GM12878 (cell line): ENCODE measurements at regions not wholly inside any gene's neighbourhood (a gene's known extent, or its start where the extent isn't known, plus 50 kb on each side); places are given as distances from the start of the nearest gene placed in this dataset.

Experiments
- ATAC-seq: fragments of 200-7000 bp; cut with Tn5 transposase; 3 replicates; pipeline ENCODE4 v1.9.1; 2020; ENCODE audit warnings: mild to moderate bottlenecking, moderate library complexity
- BruUV-seq: library from RNA; stranded (reverse); fragments of 400-500 nt; replicated peaks from 2 replicates; lab custom pipeline; 2021; lab: Mats Ljungman, UMichigan
- CTCF ChIA-PET: fragments of 300-600 bp; sonication (Branson Sonifier 250); formaldehyde crosslinking; extraction: SDS; loops from one replicate; lab custom pipeline; 2021; ENCODE audit warnings: inconsistent platforms; lab: Yijun Ruan, JAX
- POLR2A ChIA-PET: fragments of 350-600 bp; formaldehyde crosslinking; extraction: SDS; loops from one replicate; lab custom pipeline; 2021; ENCODE audit warnings: inconsistent platforms; lab: Charles Lee
- RAD21 ChIA-PET: fragments of 300-600 bp; sonication (Branson Sonifier 250); formaldehyde crosslinking; loops from one replicate; lab custom pipeline; 2023; ENCODE audit warnings: antibody characterized with exemption; ENCODE audit not compliant: unreplicated experiment; lab: Charles Lee
- SMC1A ChIA-PET: fragments of 300-600 bp; sonication (Branson Sonifier 250); formaldehyde crosslinking; loops from one replicate; lab custom pipeline; 2023; ENCODE audit not compliant: unreplicated experiment, uncharacterized antibody; lab: Charles Lee
- DNase-seq: peaks from one replicate; pipeline ENCODE4 v3.0.0-alpha.2; 2011; ENCODE audit warnings: low read depth, low spot score
- FAIRE-seq: peaks from 3 replicates; lab custom pipeline; 2011; peaks lifted over from hg19 to GRCh38; lab: Jason Lieb, UNC
- H2AFZ ChIP-seq: 2 replicates; pipeline ENCODE4 v1.6.0; 2011; ENCODE audit warnings: low read depth, low read length, control low read depth; ENCODE audit not compliant: control insufficient read depth
- H3K27ac ChIP-seq: 2 replicates; pipeline ENCODE4 v1.5.1; 2011; ENCODE audit warnings: control low read depth; ENCODE audit not compliant: control insufficient read depth, insufficient read depth
- H3K27me3 ChIP-seq, 2 experiments: replicated peaks in 1 of 2; 2 replicates each; pipeline versions ENCODE4 v1.6.0 to v1.6.1; 2011; ENCODE audit warnings: low read length in 1 of 2; ENCODE audit not compliant: control insufficient read depth in 2 of 2, insufficient read depth in 2 of 2
- H3K36me3 ChIP-seq, 2 experiments: 2 replicates each; pipeline ENCODE4 v1.5.1; 2011; ENCODE audit warnings: low read length in 1 of 2; ENCODE audit not compliant: control insufficient read depth in 2 of 2, insufficient read depth in 2 of 2
- H3K4me1 ChIP-seq: 2 replicates; pipeline ENCODE4 v1.6.1; 2011; ENCODE audit warnings: mild to moderate bottlenecking, low read length, moderate library complexity, mixed read lengths; ENCODE audit not compliant: control insufficient read depth, insufficient read depth
- H3K4me2 ChIP-seq: 2 replicates; pipeline ENCODE4 v1.6.0; 2011; ENCODE audit warnings: control low read depth; ENCODE audit not compliant: control insufficient read depth, insufficient read depth
- H3K4me3 ChIP-seq: fragments of 200-600 bp; sonication (generic); 2 replicates; pipeline ENCODE4 v1.5.1; 2016
- H3K79me2 ChIP-seq: 2 replicates; pipeline ENCODE4 v1.6.0; 2011; ENCODE audit warnings: low read length; ENCODE audit not compliant: control insufficient read depth, insufficient read depth
- H3K9ac ChIP-seq: 2 replicates; pipeline ENCODE4 v1.8.0; 2011; ENCODE audit warnings: low read length, control low read depth, mixed read lengths; ENCODE audit not compliant: control insufficient read depth, insufficient read depth
- H3K9me3 ChIP-seq: replicated peaks from 3 replicates; pipeline ENCODE4 v1.5.1; 2011; ENCODE audit warnings: mild to moderate bottlenecking, low read length; ENCODE audit not compliant: control insufficient read depth, insufficient read depth
- H4K20me1 ChIP-seq: 2 replicates; pipeline ENCODE4 v1.6.0; 2011; ENCODE audit not compliant: control insufficient read depth, insufficient read depth
- CHD1 ChIP-seq: IDR thresholded peaks from 2 replicates; pipeline ENCODE4 v1.6.1; 2012; ENCODE audit warnings: low read depth, low read length, improper control_type of control experiment
- CREB1 ChIP-seq: IDR thresholded peaks from 2 replicates; pipeline ENCODE4 v1.6.1; 2012; ENCODE audit warnings: low read depth, mild to moderate bottlenecking, inconsistent platforms
- HCFC1 ChIP-seq: fragments of 150-350 bp; IDR thresholded peaks from 2 replicates; pipeline ENCODE4 v1.6.1; 2014; ENCODE audit warnings: low read length
- HDAC6 ChIP-seq: fragments of 200-600 bp; sonication (generic); IDR thresholded peaks from one replicate; pipeline ENCODE4 v1.8.0; 2017; ENCODE audit warnings: antibody characterized with exemption; ENCODE audit not compliant: unreplicated experiment
- IKZF1 ChIP-seq: fragments of 450-650 bp; conservative IDR thresholded peaks from 2 replicates; pipeline ENCODE4 v1.6.1; 2017; ENCODE audit warnings: antibody characterized with exemption, mild to moderate bottlenecking
- NBN ChIP-seq: fragments of 450-650 bp; IDR thresholded peaks from 2 replicates; pipeline ENCODE4 v1.6.1; 2016
- SIX5 ChIP-seq: IDR thresholded peaks from 2 replicates; pipeline ENCODE4 v1.6.1; 2011; ENCODE audit warnings: mild to moderate bottlenecking, low read depth, low read length, moderate library complexity; ENCODE audit not compliant: severe bottlenecking
- STAT1 ChIP-seq: fragments of 450-650 bp; conservative IDR thresholded peaks from 2 replicates; pipeline ENCODE4 v1.6.1; 2014; ENCODE audit warnings: antibody characterized with exemption, mild to moderate bottlenecking
- SUPT20H ChIP-seq: IDR thresholded peaks from 2 replicates; pipeline ENCODE4 v1.6.1; 2011; ENCODE audit warnings: low read depth, mild to moderate bottlenecking, low read length, moderate library complexity, borderline replicate concordance; ENCODE audit not compliant: control insufficient read depth
- SUZ12 ChIP-seq: fragments of 200-600 bp; sonication (generic); IDR thresholded peaks from one replicate; pipeline ENCODE4 v1.6.1; 2018; ENCODE audit warnings: antibody characterized with exemption, mild to moderate bottlenecking; ENCODE audit not compliant: unreplicated experiment
- TCF12 ChIP-seq: IDR thresholded peaks from 2 replicates; pipeline ENCODE4 v1.6.1; 2011; ENCODE audit warnings: low read depth, mild to moderate bottlenecking, low read length
- ZNF217 ChIP-seq: fragments of 450-650 bp; IDR thresholded peaks from 2 replicates; pipeline ENCODE4 v1.6.1; 2017; ENCODE audit warnings: antibody characterized with exemption, mild to moderate bottlenecking
- ZSCAN29 ChIP-seq: fragments of 450-650 bp; IDR thresholded peaks from 2 replicates; pipeline ENCODE4 v1.6.1; 2017; ENCODE audit warnings: mild to moderate bottlenecking, moderate library complexity
- ZZZ3 ChIP-seq: IDR thresholded peaks from 2 replicates; pipeline ENCODE4 v1.6.1; 2011; ENCODE audit warnings: low read depth; ENCODE audit not compliant: control insufficient read depth, insufficient read length
- WGBS: methylation state at CpG from one replicate; pipeline ENCODE4 v1.1.6; 2016; ENCODE audit warnings: low lambda C conversion rate; ENCODE audit not compliant: insufficient replicate concordance, insufficient coverage; ENCODE audit errors: missing lambda C conversion rate; 5-methylcytosine and 5-hydroxymethylcytosine counted together
- in situ Hi-C: fragments of 300-500 bp; cut with MboI; formaldehyde crosslinking; loops from 9 replicates; pipeline ENCODE4 v1.14.3; 2018; ENCODE audit warnings: mixed read lengths
- intact Hi-C: fragments of 100-400 bp; cut with micrococcal nuclease; formaldehyde crosslinking; loops from one replicate; pipeline ENCODE4 v1.14.2; 2022; ENCODE audit not compliant: unreplicated experiment
- TF ChIP-seq, protein P1 (sequence below): IDR thresholded peaks from 2 replicates; pipeline ENCODE4 v1.6.1; 2012; ENCODE audit warnings: low read depth, low read length, improper control_type of control experiment
- TF ChIP-seq, protein P2 (sequence below): fragments of 450-650 bp; IDR thresholded peaks from 2 replicates; pipeline ENCODE4 v1.6.1; 2016; ENCODE audit warnings: mild to moderate bottlenecking, moderate library complexity, borderline replicate concordance
- TF ChIP-seq, protein P3 (sequence below): IDR thresholded peaks from 2 replicates; pipeline ENCODE4 v1.6.1; 2011; ENCODE audit warnings: low read depth, mild to moderate bottlenecking, low read length, moderate library complexity, borderline replicate concordance; ENCODE audit errors: extremely low read depth
- TF ChIP-seq, protein P4 (sequence below): fragments of 450-650 bp; IDR thresholded peaks from 2 replicates; pipeline ENCODE4 v1.6.1; 2017; ENCODE audit warnings: borderline replicate concordance

DNA sequence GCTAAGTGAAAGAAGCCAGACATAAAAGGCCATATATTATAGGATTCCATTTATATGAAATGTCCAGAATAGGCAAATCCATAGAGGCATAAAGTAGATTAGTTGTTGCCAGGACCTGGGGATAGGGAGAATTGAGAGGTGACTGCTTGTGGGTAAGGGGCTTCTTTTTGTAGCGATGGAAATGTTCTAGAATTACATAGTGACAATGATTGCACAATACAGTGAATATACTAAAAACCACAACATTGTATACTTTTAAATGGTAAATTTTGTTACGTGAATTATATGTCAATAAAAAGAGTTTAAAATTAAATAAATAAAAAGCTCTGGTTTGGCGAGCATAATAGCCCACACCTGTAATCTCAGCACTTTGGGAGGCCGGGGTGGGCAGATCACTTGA, 486.8 kb downstream of the KLF12 start:
- Histone ChIP-seq H3K4me3 (no peak overlapping the region), H3K79me2 (no peaks in the 10 kb centered on the region), H4K20me1 (no peaks in the 10 kb centered on the region), H3K4me2 (no peak overlapping the region), H3K27me3 (no peaks in the 10 kb centered on the region), H3K4me1 (no peaks in the 10 kb centered on the region), H3K27ac (no peak overlapping the region), H2AFZ (no peak overlapping the region), H3K9ac (no peak overlapping the region), H3K36me3 (no peaks in the 10 kb centered on the region), H3K9me3 (no peaks in the 10 kb centered on the region)
- ATAC-seq = no peak
- ChIA-PET POLR2A (interaction anchor here (0.6 kb wide), 1 partner anchor 164 kb away, joined by 4 read pairs; no protein-coding TSS in a partner anchor), SMC1A (no interaction called here), CTCF (no interaction called here), RAD21 (no interaction called here)
- in situ Hi-C loops = no loop called here
- DNase-seq = no peak
- WGBS = 52% methylated on average over 4 of the region's 4 CpGs
- intact Hi-C loops = no loop called here
- no peak for TF ChIP-seq ZNF217
- no peak for TF ChIP-seq TCF12
- no peak for TF ChIP-seq IKZF1
- no peak for TF ChIP-seq ZZZ3
- no peak for TF ChIP-seq SIX5
- TF ChIP-seq ZSCAN29 = no peak
- TF ChIP-seq CREB1 = no peak
- TF ChIP-seq SUPT20H = no peak
- TF ChIP-seq CHD1 = no peak
- TF ChIP-seq, protein P1, sequence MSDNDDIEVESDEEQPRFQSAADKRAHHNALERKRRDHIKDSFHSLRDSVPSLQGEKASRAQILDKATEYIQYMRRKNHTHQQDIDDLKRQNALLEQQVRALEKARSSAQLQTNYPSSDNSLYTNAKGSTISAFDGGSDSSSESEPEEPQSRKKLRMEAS = no peak
- TF ChIP-seq, protein P2, sequence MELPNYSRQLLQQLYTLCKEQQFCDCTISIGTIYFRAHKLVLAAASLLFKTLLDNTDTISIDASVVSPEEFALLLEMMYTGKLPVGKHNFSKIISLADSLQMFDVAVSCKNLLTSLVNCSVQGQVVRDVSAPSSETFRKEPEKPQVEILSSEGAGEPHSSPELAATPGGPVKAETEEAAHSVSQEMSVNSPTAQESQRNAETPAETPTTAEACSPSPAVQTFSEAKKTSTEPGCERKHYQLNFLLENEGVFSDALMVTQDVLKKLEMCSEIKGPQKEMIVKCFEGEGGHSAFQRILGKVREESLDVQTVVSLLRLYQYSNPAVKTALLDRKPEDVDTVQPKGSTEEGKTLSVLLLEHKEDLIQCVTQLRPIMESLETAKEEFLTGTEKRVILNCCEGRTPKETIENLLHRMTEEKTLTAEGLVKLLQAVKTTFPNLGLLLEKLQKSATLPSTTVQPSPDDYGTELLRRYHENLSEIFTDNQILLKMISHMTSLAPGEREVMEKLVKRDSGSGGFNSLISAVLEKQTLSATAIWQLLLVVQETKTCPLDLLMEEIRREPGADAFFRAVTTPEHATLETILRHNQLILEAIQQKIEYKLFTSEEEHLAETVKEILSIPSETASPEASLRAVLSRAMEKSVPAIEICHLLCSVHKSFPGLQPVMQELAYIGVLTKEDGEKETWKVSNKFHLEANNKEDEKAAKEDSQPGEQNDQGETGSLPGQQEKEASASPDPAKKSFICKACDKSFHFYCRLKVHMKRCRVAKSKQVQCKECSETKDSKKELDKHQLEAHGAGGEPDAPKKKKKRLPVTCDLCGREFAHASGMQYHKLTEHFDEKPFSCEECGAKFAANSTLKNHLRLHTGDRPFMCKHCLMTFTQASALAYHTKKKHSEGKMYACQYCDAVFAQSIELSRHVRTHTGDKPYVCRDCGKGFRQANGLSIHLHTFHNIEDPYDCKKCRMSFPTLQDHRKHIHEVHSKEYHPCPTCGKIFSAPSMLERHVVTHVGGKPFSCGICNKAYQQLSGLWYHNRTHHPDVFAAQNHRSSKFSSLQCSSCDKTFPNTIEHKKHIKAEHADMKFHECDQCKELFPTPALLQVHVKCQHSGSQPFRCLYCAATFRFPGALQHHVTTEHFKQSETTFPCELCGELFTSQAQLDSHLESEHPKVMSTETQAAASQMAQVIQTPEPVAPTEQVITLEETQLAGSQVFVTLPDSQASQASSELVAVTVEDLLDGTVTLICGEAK = no peak
- TF ChIP-seq, protein P3, sequence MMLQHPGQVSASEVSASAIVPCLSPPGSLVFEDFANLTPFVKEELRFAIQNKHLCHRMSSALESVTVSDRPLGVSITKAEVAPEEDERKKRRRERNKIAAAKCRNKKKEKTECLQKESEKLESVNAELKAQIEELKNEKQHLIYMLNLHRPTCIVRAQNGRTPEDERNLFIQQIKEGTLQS = no peak
- TF ChIP-seq NBN = no peak
- TF ChIP-seq SUZ12 = no peak
- TF ChIP-seq, protein P4, sequence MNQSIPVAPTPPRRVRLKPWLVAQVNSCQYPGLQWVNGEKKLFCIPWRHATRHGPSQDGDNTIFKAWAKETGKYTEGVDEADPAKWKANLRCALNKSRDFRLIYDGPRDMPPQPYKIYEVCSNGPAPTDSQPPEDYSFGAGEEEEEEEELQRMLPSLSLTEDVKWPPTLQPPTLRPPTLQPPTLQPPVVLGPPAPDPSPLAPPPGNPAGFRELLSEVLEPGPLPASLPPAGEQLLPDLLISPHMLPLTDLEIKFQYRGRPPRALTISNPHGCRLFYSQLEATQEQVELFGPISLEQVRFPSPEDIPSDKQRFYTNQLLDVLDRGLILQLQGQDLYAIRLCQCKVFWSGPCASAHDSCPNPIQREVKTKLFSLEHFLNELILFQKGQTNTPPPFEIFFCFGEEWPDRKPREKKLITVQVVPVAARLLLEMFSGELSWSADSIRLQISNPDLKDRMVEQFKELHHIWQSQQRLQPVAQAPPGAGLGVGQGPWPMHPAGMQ = no peak
- no peak for TF ChIP-seq HCFC1
- TF ChIP-seq STAT1 = no peak
- no peak for TF ChIP-seq HDAC6
- BruUV-seq = no TSS peak
- FAIRE-seq = no peak
